Lower lobe of right lung (tissue), 2 donors: ENCODE measurements at regions not wholly inside any gene's neighbourhood (a gene's known extent, or its start where the extent isn't known, plus 50 kb on each side); places are given as distances from the start of the nearest gene placed in this dataset.

Experiments used
- ATAC-seq, 2 donors: fragments of 200-7000 bp; cut with Tn5 transposase; one replicate each; pipeline ENCODE4 v1.9.1; 2020 to 2022; ENCODE audit warnings: mild to moderate bottlenecking in 2 of 2, moderate library complexity in 2 of 2
- DNase-seq: peaks from one replicate; pipeline ENCODE4 v3.0.0-alpha.2; 2020
- H3K27ac ChIP-seq: fragments of 200-600 bp; one replicate; pipeline ENCODE4 v1.8.0; 2022
- H3K27me3 ChIP-seq: fragments of 200-600 bp; one replicate; pipeline ENCODE4 v1.8.0; 2022; ENCODE audit warnings: low read depth
- H3K36me3 ChIP-seq: fragments of 200-600 bp; one replicate; pipeline ENCODE4 v1.8.0; 2022; ENCODE audit warnings: mild to moderate bottlenecking
- H3K4me1 ChIP-seq: fragments of 200-600 bp; one replicate; pipeline ENCODE4 v1.8.0; 2022
- H3K4me3 ChIP-seq: fragments of 200-600 bp; one replicate; pipeline ENCODE4 v1.8.0; 2022; ENCODE audit warnings: mild to moderate bottlenecking
- H3K9me3 ChIP-seq: fragments of 200-600 bp; one replicate; pipeline ENCODE4 v1.8.0; 2022
- intact Hi-C: fragments of 100-400 bp; cut with DNase I; formaldehyde crosslinking; loops from one replicate; pipeline ENCODE4 v1.11.0; 2022
- TF ChIP-seq, protein P1 (sequence below): fragments of 200-600 bp; IDR thresholded peaks from one replicate; pipeline ENCODE4 v1.8.0; 2022; ENCODE audit warnings: antibody characterized with exemption, mild to moderate bottlenecking
- donor health status: DM: no; HTN: yes; CAD: no; lungs with severe emphysema.

DNA sequence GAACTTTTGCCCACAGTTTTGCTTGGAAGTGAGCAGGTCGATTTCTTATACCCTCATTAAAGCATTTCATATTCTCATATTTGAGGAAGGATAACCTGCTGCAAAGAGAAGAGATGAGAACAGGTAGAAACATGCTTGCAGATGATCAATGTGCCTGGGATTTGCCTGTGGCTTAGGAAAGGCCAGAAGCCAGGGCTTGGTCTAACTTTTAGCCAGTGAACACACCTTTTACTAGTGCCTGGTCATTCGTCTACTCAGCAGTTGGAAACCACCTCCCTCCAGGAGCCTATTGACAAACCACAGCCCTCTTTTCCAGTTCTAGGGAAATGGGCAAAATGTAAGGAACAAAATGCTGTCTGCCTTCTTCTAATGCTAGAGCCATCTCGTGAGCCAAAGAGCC lies 518.3 kb downstream of the ADRA2A start:
- DNase-seq: no peak
- no peaks in the 10 kb centered on the region for H3K9me3 ChIP-seq
- H3K4me1 ChIP-seq: no peaks in the 10 kb centered on the region
- no peak overlapping the region for H3K27ac ChIP-seq
- intact Hi-C loops: no loop called here
- TF ChIP-seq, protein P1, sequence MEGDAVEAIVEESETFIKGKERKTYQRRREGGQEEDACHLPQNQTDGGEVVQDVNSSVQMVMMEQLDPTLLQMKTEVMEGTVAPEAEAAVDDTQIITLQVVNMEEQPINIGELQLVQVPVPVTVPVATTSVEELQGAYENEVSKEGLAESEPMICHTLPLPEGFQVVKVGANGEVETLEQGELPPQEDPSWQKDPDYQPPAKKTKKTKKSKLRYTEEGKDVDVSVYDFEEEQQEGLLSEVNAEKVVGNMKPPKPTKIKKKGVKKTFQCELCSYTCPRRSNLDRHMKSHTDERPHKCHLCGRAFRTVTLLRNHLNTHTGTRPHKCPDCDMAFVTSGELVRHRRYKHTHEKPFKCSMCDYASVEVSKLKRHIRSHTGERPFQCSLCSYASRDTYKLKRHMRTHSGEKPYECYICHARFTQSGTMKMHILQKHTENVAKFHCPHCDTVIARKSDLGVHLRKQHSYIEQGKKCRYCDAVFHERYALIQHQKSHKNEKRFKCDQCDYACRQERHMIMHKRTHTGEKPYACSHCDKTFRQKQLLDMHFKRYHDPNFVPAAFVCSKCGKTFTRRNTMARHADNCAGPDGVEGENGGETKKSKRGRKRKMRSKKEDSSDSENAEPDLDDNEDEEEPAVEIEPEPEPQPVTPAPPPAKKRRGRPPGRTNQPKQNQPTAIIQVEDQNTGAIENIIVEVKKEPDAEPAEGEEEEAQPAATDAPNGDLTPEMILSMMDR: no peak
- no peak overlapping the region for H3K4me3 ChIP-seq
- ATAC-seq: no peak
- H3K27me3 ChIP-seq: no peaks in the 10 kb centered on the region
- H3K36me3 ChIP-seq: no peaks in the 10 kb centered on the region

- no peak overlapping the region for H3K27ac ChIP-seq
- H3K4me3 ChIP-seq: no peak overlapping the region
- intact Hi-C loops: no loop called here
Observed at GRCh38 chr10:111598433-111599059, 521.7 kb downstream of the ADRA2A start.

GRCh38 chr10:111599943-111600342 lies 523.1 kb downstream of the ADRA2A start:
- Histone ChIP-seq H3K27ac (no peak overlapping the region), H3K36me3 (no peaks in the 10 kb centered on the region), H3K27me3 (no peaks in the 10 kb centered on the region), H3K4me3 (no peak overlapping the region), H3K4me1 (no peaks in the 10 kb centered on the region), H3K9me3 (no peaks in the 10 kb centered on the region)
- DNase-seq (no peak), ATAC-seq (no peak)
- intact Hi-C loops: no loop called here
- TF ChIP-seq, protein P1: no peak

More at GRCh38 chr10:111598433-111599059, 521.7 kb downstream of the ADRA2A start:
- H3K4me1 ChIP-seq: no peaks in the 10 kb centered on the region
- no peaks in the 10 kb centered on the region for H3K9me3 ChIP-seq
- H3K27me3 ChIP-seq: no peaks in the 10 kb centered on the region
- H3K36me3 ChIP-seq: no peaks in the 10 kb centered on the region
- peak; percentile 84 to 88 for ATAC-seq
- TF ChIP-seq, protein P1: peak; percentile 79
- no peak for DNase-seq

DNA sequence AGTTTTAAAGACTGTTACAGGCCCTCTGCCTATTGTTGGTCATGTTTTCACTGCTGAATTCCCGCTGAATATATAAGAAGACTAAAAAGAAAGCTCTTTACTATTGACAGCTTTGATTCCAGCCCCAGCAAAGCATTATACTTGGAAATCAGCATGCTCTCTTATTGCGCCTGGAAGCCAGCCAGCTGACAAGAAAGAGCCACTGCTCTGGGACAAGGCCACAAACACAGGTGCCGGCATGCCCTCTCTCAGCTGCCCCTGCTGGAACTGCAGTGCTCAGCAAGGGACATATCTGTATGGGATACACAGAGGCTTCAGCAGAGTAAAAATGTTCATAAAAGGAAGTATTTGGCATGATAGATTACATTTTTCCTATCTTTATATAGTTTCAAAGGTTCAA lies 523.9 kb downstream of the ADRA2A start:
- TF ChIP-seq, protein P1: no peak
- no peak for DNase-seq
- intact Hi-C loops: no loop called here

GRCh38 chr10:111612273-111612672 lies 535.4 kb downstream of the ADRA2A start:
- H3K36me3 ChIP-seq: no peaks in the 10 kb centered on the region
- H3K4me1 ChIP-seq: no peaks in the 10 kb centered on the region
- H3K9me3 ChIP-seq: no peaks in the 10 kb centered on the region
- H3K27ac ChIP-seq: no peak overlapping the region
- DNase-seq (no peak), ATAC-seq (no peak)
- intact Hi-C loops: no loop called here
- H3K4me3 ChIP-seq: no peak overlapping the region
- no peaks in the 10 kb centered on the region for H3K27me3 ChIP-seq
- TF ChIP-seq, protein P1: no peak

More for the DNA sequence above, 523.9 kb downstream of the ADRA2A start:
- Histone ChIP-seq H3K9me3 (no peaks in the 10 kb centered on the region), H3K4me1 (no peaks in the 10 kb centered on the region), H3K27ac (no peak overlapping the region), H3K36me3 (no peaks in the 10 kb centered on the region), H3K4me3 (no peak overlapping the region), H3K27me3 (no peaks in the 10 kb centered on the region)
- ATAC-seq: no peak
